Choroid plexus epithelial cell (primary cell): ENCODE measurements at regions not wholly inside any gene's neighbourhood (a gene's known extent, or its start where the extent isn't known, plus 50 kb on each side); places are given as distances from the start of the nearest gene placed in this dataset.

Experiments
- DNase-seq: peaks from one replicate; pipeline ENCODE4 v3.0.0-alpha.2; 2010; ENCODE audit warnings: low read depth
- H3K4me3 ChIP-seq: 2 replicates; pipeline ENCODE4 v1.5.1; 2011; ENCODE audit warnings: low read depth, mild to moderate bottlenecking, control low read depth, low read length, moderate library complexity
- TF ChIP-seq, protein P1 (sequence below): conservative IDR thresholded peaks from 2 replicates; pipeline ENCODE4 v1.5.1; 2011; ENCODE audit warnings: low read depth, mild to moderate bottlenecking, control low read depth, inconsistent platforms, low read length, moderate library complexity

GRCh38 chr1:228906223-228906860, 171.1 kb downstream of the RHOU start:
- DNase-seq = no peak
- TF ChIP-seq, protein P1, sequence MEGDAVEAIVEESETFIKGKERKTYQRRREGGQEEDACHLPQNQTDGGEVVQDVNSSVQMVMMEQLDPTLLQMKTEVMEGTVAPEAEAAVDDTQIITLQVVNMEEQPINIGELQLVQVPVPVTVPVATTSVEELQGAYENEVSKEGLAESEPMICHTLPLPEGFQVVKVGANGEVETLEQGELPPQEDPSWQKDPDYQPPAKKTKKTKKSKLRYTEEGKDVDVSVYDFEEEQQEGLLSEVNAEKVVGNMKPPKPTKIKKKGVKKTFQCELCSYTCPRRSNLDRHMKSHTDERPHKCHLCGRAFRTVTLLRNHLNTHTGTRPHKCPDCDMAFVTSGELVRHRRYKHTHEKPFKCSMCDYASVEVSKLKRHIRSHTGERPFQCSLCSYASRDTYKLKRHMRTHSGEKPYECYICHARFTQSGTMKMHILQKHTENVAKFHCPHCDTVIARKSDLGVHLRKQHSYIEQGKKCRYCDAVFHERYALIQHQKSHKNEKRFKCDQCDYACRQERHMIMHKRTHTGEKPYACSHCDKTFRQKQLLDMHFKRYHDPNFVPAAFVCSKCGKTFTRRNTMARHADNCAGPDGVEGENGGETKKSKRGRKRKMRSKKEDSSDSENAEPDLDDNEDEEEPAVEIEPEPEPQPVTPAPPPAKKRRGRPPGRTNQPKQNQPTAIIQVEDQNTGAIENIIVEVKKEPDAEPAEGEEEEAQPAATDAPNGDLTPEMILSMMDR = no peak
- H3K4me3 ChIP-seq = no peak overlapping the region

- TF ChIP-seq, protein P1 = no peak
- DNase-seq = no peak
- no peak overlapping the region for H3K4me3 ChIP-seq
These were observed 176.2 kb downstream of the RHOU start for GRCh38 chr1:228911225-228912210.

GRCh38 chr1:228913626-228914414, 178.5 kb downstream of the RHOU start:
- no peak overlapping the region for H3K4me3 ChIP-seq
- TF ChIP-seq, protein P1 = no peak
- no peak for DNase-seq

DNA sequence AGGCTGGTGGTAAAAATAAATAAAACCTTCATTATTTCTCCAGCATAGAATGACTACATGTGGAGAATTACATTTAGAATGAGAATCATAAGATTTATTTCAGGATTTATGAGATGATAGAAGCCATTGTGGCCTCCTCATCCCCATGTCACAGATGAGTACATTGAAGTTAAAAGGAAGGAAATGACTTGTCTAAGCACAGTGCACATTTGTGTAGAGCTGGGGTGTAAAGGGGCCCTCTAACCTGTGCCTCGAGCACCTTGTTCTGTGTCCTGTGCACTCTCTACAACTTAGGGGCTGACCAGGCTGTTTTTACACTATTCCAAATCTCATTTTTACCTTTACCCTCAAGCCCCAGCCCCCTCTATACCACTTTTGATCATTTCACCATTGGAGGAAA, 179.4 kb downstream of the RHOU start:
- H3K4me3 ChIP-seq = no peak overlapping the region
- no peak for DNase-seq
- TF ChIP-seq, protein P1 = no peak

GRCh38 chr1:228917342-228917741, 182.1 kb downstream of the RHOU start:
- H3K4me3 ChIP-seq = no peak overlapping the region
- DNase-seq = no peak
- TF ChIP-seq, protein P1 = no peak

DNA sequence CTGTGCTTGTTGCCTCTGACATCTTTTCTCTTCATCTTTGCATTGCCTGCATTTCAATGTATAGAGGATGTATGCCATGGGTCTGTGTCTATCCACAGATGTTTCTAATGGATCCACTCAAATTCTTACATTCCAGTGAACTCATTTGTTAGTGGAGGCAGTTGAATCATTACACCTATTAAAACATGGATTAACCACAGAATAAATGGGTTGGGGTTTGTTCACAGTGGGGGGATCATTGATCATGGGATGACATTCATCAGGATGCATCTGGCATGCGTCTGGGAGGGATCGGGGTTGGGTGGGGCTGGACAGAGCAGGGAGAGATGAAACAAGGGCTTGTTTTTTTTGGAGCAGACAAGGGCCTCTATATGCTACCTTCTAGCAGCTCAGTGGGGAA, 182.5 kb downstream of the RHOU start:
- TF ChIP-seq, protein P1 = no peak
- H3K4me3 ChIP-seq = no peak overlapping the region
- no peak for DNase-seq
